Adrenal gland (tissue), 9 donors: ENCODE measurements at regions not wholly inside any gene's neighbourhood (a gene's known extent, or its start where the extent isn't known, plus 50 kb on each side); places are given as distances from the start of the nearest gene placed in this dataset.

Experiments
- DNase-seq, 7 donors: peaks; one replicate each; pipeline ENCODE4 v3.0.0-alpha.2; 2019 to 2020
- H3K27ac ChIP-seq, 5 donors: fragments of 200-600 bp; sonication (generic) in 4 of 5; 1 replicate in 3 of 5; 2 replicates in 2 of 5; pipeline versions ENCODE4 v1.5.1 to v1.8.0; 2016 to 2020; ENCODE audit warnings: mild to moderate bottlenecking in 1 of 5
- H3K27me3 ChIP-seq: fragments of 200-600 bp; 2 replicates; pipeline ENCODE4 v1.8.0; 2021
- H3K36me3 ChIP-seq, 2 donors: fragments of 200-600 bp; replicated peaks in 1 of 2; 1 replicate in 1 of 2; 2 replicates in 1 of 2; pipeline versions ENCODE4 v1.5.1 to v1.8.0; 2018 to 2022
- H3K4me1 ChIP-seq, 2 donors: fragments of 200-600 bp; replicated peaks in 1 of 2; 1 replicate in 1 of 2; 2 replicates in 1 of 2; pipeline versions ENCODE4 v1.5.1 to v1.8.0; 2018 to 2021
- H3K4me3 ChIP-seq, 4 donors: fragments of 200-600 bp; sonication (generic) in 3 of 4; one replicate each; pipeline ENCODE4 v1.5.1; 2016 to 2018
- H3K9me3 ChIP-seq, 3 donors: fragments of 200-600 bp; sonication (generic) in 1 of 3; replicated peaks in 1 of 3; 1 replicate in 2 of 3; 2 replicates in 1 of 3; pipeline versions ENCODE4 v1.5.1 to v1.8.0; 2016 to 2021
- CTCF ChIP-seq, 6 experiments: fragments of 450-650 bp in 4 of 6; fragments of 200-600 bp in 2 of 6; sonication (generic) in 1 of 6; IDR thresholded peaks; 1 replicate in 5 of 6; 2 replicates in 1 of 6; pipeline versions ENCODE4 v1.5.1 to v1.8.0; 2016 to 2021; ENCODE audit warnings: antibody characterized with exemption in 6 of 6, mild to moderate bottlenecking in 2 of 6, moderate library complexity in 1 of 6
- POLR2A ChIP-seq, 2 donors: fragments of 450-650 bp; IDR thresholded peaks; one replicate each; pipeline ENCODE4 v1.6.1; 2017; ENCODE audit warnings: antibody characterized with exemption in 2 of 2, mild to moderate bottlenecking in 2 of 2, moderate library complexity in 1 of 2
- WGBS, 4 donors: extraction: QIAGEN DNeasy Blood & Tissue Kit in 2 of 4; methylation state at CpG; one replicate each; pipeline versions ENCODE4 v1.1.5 to v1.1.7; 2013 to 2017; 5-methylcytosine and 5-hydroxymethylcytosine counted together
- intact Hi-C, 2 donors: fragments of 100-400 bp; cut with DNase I; formaldehyde crosslinking; loops; one replicate each; pipeline versions ENCODE4 v1.14.1 to v1.15.0; 2022 to 2023
- donor health status: healthy with polysubstance abuse.
- donor health status: Bipolar disorder and iron deficiency.
- donor health status: DM: yes; HTN: yes; CAD: no.
- donor health status: DM: no; HTN: no; CAD: no.
- donor health status: DM: no; HTN: no; CAD: no.

GRCh38 chr18:77374446-77374805, 124.8 kb downstream of the GALR1 start:
- Histone ChIP-seq H3K4me3 (no peak overlapping the region), H3K27ac (no peak overlapping the region), H3K36me3 (no peaks in the 10 kb centered on the region), H3K9me3 (peaks cover 0 to 5% (median 0%) of the 10 kb centered on the region in 3 donors), H3K4me1 (no peaks in the 10 kb centered on the region), H3K27me3 (no peaks in the 10 kb centered on the region)
- intact Hi-C loops = no loop called here
- TF ChIP-seq CTCF (IDR thresholded peaks at IDR 0.05) = no peak
- DNase-seq = no peak
- 62 to 67% (median 65%) methylated on average over 10 of the region's 10 CpGs for WGBS, 4 donors

GRCh38 chr18:77376043-77376732, 126.5 kb downstream of the GALR1 start:
- H3K27me3 ChIP-seq = no peaks in the 10 kb centered on the region
- no peak overlapping the region for H3K27ac ChIP-seq
- no peaks in the 10 kb centered on the region for H3K9me3 ChIP-seq
- H3K4me1 ChIP-seq = no peaks in the 10 kb centered on the region
- TF ChIP-seq CTCF (IDR thresholded peaks at IDR 0.05) (no peak), POLR2A (IDR thresholded peaks at IDR 0.05) (no peak)
- intact Hi-C loops = no loop called here
- 85 to 86% (median 85%) methylated on average over 29 of the region's 29 CpGs for WGBS, 4 donors
- H3K4me3 ChIP-seq = no peak overlapping the region
- no peaks in the 10 kb centered on the region for H3K36me3 ChIP-seq
- DNase-seq = no peak

GRCh38 chr18:77376733-77377094, 127.1 kb downstream of the GALR1 start:
- no peak overlapping the region for H3K4me3 ChIP-seq
- intact Hi-C loops = no loop called here
- no peak overlapping the region for H3K27ac ChIP-seq
- 59 to 74% (median 68%) methylated on average over 8 of the region's 8 CpGs for WGBS, 4 donors
- H3K9me3 ChIP-seq = no peaks in the 10 kb centered on the region
- DNase-seq = no peak
- no peaks in the 10 kb centered on the region for H3K36me3 ChIP-seq
- no peaks in the 10 kb centered on the region for H3K27me3 ChIP-seq
- H3K4me1 ChIP-seq = no peaks in the 10 kb centered on the region
- TF ChIP-seq CTCF (IDR thresholded peaks at IDR 0.05) (no peak), POLR2A (IDR thresholded peaks at IDR 0.05) (no peak)

GRCh38 chr18:77377813-77378212, 128.2 kb downstream of the GALR1 start:
- WGBS, 4 donors = 83 to 88% (median 83%) methylated on average over 6 of the region's 6 CpGs
- TF ChIP-seq POLR2A (IDR thresholded peaks at IDR 0.05) (no peak), CTCF (IDR thresholded peaks at IDR 0.05) (no peak)
- H3K4me3 ChIP-seq = no peak overlapping the region
- no peak overlapping the region for H3K27ac ChIP-seq
- H3K9me3 ChIP-seq = no peaks in the 10 kb centered on the region
- no peaks in the 10 kb centered on the region for H3K27me3 ChIP-seq
- intact Hi-C loops = no loop called here
- H3K36me3 ChIP-seq = no peaks in the 10 kb centered on the region
- DNase-seq = no peak
- H3K4me1 ChIP-seq = no peaks in the 10 kb centered on the region
